Glomerular visceral epithelial cell (primary cell): ENCODE measurements at regions not wholly inside any gene's neighbourhood (a gene's known extent, or its start where the extent isn't known, plus 50 kb on each side); places are given as distances from the start of the nearest gene placed in this dataset.

Experiments
- DNase-seq: peaks from one replicate; pipeline ENCODE4 v3.0.0-alpha.2; 2016; ENCODE audit errors: extremely low spot score

DNA sequence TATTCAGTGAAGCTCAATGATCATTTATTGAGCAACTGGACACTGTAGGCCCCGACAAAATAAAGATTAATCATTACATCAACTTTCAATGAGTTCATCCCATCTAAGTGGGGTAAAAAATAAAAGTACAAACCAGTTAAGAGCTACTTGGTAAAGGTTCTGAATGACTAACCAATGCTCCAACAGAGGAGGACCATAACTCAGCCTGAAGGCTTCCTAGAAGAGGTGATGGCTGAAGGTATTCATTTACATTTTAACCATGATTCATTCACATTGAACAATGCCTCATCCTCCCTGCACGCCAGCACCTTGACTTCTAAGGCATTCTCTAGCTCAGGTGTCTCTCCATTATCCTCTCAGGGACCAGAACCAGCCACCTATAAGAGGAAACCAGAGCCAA, 201.4 kb downstream of the ZNF462 start:
- no peak for DNase-seq

DNA sequence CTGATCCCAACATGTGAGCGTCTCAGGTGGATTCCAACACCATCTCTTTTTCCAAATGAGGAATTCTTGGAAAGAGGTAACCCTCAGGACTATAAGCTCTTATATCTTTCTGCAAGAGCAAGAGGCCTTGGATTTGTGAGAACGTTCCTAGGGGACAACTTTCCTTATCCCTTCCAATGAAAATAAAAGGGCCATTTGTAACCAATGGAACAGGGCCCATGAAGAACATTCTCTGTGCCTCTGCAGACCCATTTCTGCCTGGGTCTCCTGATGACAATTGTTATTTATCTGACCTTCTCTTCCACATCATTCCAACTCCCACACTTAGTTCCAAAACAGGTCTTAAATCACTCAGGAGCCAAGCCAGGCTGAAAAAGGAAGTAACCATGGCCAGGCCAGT, 202.6 kb downstream of the ZNF462 start:
- no peak for DNase-seq

DNA sequence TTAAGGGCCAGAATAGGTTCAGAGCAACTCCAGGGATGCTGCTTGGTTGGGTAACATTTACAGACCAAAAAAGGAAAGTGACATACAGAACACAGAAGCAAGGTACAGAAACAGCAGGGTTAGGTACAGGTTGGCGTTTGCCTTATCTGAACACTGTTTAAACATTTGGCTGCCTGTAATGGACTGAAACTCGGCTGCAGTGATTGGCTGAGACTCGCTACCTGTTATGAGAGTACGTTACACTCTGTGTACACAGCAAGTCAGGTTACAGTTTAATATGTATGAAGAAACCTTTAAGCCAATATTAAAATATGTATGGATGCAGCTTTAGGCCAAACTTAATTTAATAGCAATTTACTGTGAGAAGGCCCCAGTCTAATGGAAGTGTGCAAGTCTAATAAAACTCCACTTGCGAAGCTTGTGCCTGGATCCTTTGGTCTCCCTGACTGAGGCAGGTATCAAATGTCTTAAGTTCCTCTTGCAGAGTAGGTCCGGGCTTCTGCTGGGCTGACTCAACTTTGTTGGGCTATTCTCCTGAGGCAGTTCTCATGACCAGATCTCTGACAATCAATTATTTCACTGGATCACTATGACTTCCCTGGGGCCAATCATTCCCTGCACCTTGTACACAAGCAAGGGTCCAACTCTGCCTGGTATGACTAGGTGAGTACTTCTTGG, 204.9 kb downstream of the ZNF462 start:
- no peak for DNase-seq

DNA sequence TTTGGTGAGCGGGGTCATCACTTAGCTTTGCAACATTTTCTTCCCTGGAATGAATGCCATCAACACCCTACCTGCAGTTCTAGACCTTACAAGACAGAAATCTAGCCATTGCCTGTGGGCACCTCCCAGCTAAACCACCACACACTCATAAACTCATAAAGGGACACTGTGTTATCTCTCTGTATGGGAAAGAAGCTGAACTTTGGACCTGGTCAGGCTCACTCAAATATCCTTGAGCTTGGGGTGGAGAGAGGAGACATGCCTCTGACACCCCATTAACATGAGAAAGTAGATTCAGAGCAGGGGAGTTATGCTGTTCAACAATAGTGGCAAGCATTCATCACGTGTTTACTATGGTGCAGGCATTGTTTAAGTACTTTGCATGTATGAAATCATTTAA, 205.6 kb downstream of the ZNF462 start:
- DNase-seq: no peak

DNA sequence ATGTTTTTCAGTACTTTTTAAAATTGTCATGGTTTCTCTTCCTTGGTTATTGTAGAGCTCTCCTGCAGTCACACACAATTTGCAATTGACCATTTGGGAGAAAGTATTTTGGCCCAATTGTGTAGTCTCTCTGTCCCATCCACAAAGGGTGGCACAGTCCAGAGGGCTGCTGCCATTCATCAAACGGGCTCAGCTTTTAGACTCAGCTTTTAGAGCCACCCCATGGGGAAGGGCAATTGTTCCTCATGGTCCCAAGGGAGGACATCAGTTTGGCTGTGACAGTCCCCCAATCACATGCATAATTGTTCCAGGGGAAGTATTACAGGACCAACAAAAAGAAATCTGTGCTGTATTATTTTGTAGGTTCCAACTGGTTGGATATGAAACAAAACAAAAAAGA, 207.6 kb downstream of the ZNF462 start:
- no peak for DNase-seq

DNA sequence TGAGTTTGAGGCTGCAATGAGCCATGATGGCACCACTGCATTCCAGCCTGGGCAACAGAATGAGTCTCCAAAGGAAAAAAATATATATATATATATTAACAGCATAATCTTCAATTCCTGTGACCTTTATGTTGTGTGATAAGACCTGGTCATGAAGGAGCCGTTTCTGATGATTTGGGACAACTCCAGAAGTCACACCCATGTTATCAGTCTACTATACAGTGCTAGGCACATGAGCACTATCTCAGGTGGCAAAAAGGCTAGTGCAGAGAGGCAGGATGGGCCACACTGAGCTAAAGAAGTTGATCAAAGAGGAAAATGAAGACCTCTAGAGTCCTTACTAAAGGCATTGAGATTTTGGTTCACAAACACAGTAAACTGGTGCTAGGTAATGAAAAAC, 205.0 kb upstream of the RAD23B start:
- no peak for DNase-seq

DNA sequence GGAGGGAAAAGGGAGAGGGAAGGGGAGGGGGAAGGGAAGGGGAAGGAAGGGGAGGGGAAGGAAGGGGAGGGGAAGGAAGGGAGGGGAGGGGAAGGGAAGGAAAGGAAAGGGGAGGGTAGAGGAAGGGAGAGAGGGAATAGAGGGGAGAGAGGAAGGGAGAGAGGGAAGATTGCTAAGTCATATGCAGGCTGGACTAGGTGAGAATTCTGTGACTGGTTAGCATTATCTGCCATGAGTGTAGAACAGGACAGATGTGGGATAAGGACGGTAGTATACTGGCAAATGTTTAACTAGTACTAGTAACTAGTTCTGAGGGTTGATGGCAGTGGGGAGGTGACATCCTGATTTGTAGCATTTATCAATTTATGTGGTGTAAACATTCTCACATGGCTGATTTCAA, 203.5 kb upstream of the RAD23B start:
- no peak for DNase-seq

DNA sequence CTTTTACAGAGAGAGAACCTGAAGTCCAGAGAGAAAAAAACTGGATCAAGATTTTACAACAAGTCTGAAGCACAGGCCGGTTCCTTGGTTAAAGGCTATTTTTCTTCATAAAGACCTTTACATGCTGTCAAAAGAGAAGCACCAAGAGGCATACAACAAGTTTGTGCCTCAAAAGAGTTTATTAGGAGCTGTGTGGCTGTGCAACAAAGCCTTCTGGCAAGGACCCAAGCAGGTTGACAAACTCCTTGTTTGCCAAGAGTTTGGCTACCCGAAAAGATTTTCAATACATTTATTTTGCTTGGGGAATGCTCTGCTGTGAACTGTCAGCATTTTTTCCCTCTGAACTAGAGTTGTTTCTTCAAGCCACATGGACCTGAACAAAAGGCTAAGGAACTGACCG, 202.9 kb upstream of the RAD23B start:
- DNase-seq: no peak

DNA sequence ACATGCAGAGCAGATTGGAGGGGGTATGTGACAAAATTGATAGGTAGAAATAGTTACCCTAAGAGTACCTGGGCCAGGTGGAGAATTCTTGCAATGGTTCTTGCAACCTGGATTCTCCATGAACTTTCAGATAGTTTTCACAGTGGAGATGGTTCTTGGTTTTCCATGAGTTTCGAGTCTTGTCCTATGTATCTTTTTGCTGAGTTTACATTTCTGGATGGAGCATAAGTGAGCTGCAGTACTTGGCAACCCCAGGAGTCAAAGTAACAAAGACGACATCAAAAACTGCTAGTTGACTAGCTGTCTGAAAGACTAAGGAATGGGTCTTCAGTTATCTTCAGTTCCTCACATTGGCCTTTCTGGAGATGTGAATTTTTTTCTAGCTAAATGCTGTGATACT, 196.6 kb upstream of the RAD23B start:
- DNase-seq: no peak

DNA sequence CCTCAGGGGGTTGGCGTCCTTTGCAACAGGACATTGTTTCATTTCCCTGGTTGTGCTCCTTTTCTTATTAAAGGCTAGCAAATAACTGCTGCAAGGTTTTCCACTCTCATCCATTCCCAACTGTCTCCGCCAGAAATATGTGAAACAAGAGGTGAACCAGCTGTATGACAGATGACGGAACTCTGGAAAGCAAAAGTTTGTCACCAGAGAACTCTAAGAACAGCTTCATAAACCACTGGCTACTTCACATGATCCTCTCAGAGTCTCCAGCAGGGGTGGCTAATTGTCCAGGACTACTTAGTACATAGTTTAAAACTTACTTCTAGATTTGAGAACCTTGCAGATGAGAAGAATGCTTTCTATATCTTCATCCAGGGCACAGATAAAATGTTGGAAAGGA, 195.9 kb upstream of the RAD23B start:
- DNase-seq: no peak

DNA sequence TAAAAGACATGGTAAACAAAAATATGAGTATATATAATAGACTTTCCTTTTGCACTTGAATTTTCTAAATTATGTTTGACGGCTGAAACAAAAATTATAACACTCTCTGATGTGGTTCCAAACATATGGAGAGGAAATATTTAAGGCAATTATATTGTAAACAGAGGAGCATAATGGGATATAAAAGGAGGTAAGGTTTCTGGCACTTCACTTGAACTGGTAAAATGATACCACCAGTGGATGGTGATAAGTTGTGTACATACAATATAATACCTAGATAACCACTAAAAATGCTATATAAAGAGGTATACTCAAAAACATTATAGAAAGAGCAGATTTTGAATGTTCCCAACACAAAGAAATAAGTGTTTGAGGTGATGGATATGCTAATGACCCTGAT, 192.9 kb upstream of the RAD23B start:
- DNase-seq: no peak

DNA sequence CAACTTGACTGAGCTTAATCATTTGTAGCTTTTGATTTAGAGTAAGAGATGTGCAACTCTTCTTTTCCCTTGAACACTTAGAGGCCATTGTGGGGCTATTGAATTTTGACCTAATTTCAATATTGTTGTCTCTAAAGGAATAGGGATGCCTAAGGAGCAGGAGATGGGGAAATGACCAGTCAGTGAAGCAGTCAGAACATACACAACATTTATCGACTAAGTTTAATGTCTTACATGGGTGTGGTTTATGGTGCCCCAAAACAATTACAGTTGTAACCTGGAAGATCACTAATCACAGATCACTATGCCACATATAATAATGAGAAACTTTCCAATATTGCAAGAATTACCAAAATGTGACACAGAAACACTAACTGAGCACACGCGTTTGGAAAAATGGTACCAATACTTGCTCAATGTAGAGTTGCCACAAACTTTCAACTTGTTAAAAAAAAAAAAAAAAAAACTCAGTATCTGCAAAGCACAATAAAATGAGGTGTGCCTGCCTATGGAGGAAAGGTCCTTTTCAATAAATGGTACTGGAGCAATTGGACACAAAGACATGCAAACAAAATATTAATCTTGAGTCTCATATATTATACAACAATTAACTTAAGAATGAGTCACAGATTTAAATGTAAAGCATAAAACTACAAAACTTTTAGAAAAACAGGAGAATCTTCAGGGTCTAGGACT, 189.6 kb upstream of the RAD23B start:
- no peak for DNase-seq

DNA sequence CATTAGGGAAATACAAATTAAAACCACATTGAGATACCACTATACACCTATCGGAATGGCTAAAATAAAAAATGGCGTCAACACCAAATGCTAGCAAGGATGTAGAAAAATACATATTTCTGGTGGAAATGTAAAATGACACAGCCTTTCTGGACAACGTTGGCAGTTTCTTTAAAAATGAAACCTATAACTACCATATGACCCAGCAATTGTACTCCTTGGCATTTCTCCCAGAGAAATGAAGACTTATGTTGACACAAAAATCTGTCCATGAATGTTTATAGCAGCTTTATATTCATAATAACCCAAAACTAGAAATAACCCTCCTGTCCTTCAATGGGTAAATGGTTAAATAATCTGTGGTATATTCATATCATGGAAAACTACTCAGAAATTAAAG, 188.7 kb upstream of the RAD23B start:
- DNase-seq: no peak

DNA sequence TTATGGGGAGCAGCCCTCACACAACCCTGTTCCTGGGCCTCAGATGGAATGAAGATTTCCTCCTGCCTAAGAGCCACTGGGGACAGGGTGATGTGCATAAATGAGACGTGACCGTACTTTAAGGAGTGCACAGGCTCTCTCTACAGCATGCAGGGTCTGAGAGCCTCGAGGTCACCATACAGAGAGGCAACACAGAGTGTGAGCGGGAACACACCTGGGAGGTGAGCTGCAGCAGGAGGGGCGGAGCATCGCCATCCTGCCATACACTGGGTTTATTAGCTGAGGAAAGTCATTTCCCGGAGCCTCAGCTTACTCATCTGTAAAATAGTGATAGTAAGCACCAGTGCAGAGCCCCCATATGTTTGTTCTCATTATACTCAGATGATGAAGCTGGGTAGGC, 182.5 kb upstream of the RAD23B start:
- DNase-seq: no peak

DNA sequence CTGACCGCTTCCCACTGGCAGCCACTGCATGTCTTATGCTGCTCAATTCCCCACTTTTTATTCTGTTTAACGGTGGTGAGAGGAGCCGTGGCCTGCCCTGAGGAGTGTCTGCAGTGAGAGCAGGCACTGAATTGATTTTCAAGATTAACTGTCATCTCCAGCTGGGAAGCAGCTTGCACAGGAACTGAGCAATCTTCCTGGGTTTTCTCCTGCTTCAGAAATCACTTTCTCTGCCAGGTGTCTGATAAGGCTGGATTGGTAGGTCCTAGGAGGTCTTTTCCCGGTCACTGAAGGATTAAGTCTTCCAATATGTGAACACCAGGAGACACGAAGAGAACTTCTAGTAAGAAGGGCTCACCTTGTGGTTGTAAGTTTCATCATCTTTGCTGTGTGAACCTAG, 181.1 kb upstream of the RAD23B start:
- DNase-seq: no peak

DNA sequence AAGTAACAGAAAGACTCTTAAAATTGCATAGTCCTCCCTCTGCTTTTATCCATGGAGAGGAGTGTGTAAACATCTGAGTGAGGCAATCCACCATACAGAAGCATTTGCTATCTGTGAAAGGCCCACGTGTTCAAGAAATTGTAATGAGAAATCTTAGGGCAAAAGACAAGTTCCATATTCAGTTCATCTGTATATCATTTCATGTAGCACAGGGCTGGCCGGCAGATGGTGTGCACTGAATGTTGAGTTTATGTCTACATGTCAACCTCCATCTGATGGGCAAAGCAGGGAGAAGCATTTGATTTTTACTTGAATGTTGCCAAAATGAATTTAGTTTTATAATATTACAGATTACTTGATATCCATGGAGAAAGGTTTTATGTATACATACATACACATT, 179.5 kb upstream of the RAD23B start:
- DNase-seq: no peak

DNA sequence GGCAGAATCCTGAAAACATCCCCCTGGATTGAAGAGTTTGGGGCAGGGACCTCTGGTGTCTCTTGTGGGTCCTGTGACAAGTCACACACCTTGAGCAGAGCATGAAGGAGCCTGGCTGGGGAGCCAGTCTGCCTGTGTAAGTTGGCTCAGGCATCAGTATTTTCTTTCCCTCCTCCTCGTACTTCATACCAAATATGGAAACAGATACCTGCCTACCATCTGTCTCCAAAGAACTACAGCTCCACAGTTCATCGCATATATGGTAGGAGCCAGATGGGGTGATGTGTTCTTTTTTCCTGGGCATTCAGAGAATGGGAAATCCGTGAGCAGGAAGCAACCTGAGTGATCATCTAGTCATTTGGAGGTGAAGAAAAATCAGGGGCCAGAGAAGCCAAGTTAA, 177.3 kb upstream of the RAD23B start:
- DNase-seq: no peak

DNA sequence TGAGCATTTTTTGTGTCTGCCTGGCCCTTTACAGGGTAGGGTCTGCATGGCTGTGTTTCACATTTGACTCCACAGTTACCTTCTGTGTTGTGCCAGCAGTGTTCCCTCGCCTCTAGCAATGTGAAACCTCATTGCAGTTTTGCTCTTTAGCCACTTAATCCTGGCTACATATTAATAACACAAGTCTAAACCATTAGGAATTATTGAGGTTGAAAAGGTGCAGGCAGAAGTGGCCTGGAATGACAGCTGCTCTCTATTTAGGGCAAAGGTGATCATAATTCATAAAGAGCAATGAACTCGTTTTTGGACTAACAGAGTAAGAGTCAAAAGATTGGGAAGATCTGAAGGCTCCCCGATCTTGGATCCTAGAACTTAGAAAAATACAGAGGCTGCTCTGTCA, 176.7 kb upstream of the RAD23B start:
- no peak for DNase-seq

DNA sequence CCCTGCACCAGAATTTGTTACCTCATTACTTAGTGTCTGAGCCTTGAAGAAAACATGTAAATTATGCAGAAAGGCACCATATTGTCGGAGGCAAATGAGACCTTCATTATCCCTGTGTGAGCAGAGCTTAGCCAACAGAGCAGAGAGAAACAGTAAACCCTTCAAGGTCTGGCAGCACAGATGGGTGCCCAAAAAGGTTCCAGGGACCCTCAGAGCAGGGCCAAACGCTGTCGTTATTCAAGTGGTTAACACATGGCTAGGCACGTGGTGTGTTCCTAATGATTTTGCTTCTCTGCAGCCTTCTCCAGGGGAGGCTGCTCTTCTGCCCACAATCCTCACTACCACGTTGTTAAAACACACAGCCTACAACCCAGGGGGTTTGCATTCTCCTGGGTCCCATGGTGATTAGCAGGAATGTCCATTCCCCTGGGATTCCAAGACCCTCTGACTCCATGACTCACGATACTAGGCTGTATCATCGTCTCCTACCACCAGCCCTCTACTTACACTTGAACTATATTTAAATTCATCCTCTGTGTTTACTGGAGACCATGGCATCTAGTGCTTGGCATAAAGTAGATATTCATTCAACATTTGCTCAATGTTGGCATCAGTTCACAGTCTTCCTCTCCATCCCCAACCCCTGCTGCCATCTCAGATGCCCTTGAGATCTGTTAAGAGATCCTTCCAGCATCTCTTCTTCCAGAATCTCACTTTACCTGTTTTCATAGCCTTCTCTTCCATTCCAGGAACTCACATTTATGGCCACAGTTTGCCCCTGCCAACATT, 174.5 kb upstream of the RAD23B start:
- DNase-seq: no peak

DNA sequence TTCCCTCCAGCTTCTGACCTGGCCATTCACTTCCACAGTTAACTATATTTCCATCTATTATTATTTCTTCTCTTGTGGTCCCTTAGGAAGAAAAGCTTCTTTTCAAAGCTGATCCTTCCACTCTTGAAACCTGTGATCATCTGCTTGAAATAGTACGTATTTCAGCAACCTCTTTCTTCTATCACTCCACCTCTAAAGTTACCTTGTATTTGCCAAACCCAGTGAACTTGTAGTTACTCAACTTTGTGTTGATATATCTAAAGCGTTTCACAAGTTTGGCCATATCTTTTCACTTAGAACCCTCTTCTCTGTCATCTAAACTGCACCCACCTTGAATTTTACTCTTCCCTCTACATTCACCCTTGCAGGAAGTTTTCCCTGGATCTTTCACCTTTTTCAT, 173.8 kb upstream of the RAD23B start:
- no peak for DNase-seq

DNA sequence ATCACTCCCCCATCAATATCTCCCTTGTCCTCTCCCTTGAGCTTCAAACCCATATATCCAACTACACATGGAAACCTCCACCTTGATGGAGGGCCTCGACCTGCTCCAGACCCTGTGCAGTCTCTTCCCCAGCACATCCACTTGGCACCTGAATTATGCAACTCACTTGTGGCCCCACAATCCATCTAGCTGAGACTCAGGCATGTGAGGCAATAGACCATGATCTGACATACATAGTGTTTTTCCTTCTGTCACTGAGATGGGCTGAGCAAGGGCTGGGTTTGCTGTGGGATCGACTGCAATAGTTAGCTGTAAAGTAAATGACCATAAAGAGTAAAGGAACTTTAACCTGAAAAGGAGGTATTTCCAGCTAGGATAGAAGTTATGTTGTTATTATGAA, 172.9 kb upstream of the RAD23B start:
- no peak for DNase-seq

DNA sequence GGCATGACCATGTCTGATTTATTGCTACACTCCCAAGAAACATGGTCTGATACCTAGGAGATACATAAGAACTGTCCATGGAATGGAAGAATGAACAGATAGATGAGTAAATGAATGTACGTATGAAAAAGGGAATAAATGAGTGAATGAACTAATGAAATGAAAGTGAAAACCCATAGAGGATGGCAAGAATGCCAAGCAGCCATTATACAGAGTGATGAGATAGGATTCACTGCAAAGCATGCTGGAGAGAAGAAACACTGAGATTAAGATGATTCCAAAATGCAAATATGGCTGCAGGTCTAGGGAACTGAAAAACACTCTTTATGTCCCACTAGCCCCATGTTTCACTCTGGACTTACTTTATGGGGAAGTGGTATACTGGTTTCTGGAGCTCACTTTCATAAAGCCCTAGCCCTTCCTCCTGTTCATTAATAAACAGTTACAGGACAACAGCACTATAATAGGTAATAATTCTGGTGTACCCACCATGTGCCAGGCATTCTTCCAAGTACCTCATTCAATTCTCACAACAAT, 170.3 kb upstream of the RAD23B start:
- no peak for DNase-seq
